ENCODE measurements at regions not wholly inside any gene's neighbourhood (a gene's known extent, or its start where the extent isn't known, plus 50 kb on each side); places are given as distances from the start of the nearest gene placed in this dataset.

- TF ChIP-seq, protein P1, sequence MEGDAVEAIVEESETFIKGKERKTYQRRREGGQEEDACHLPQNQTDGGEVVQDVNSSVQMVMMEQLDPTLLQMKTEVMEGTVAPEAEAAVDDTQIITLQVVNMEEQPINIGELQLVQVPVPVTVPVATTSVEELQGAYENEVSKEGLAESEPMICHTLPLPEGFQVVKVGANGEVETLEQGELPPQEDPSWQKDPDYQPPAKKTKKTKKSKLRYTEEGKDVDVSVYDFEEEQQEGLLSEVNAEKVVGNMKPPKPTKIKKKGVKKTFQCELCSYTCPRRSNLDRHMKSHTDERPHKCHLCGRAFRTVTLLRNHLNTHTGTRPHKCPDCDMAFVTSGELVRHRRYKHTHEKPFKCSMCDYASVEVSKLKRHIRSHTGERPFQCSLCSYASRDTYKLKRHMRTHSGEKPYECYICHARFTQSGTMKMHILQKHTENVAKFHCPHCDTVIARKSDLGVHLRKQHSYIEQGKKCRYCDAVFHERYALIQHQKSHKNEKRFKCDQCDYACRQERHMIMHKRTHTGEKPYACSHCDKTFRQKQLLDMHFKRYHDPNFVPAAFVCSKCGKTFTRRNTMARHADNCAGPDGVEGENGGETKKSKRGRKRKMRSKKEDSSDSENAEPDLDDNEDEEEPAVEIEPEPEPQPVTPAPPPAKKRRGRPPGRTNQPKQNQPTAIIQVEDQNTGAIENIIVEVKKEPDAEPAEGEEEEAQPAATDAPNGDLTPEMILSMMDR (IDR thresholded peaks at IDR 0.05): no peak
- TF ChIP-seq POLR2A (IDR thresholded peaks at IDR 0.05): no peak
- no peak for TF ChIP-seq EP300 (IDR thresholded peaks at IDR 0.05)
Observed at GRCh38 chr14:86946446-86946845, 1046.5 kb downstream of the GALC start.
